ENCODE measurements at regions not wholly inside any gene's neighbourhood (a gene's known extent, or its start where the extent isn't known, plus 50 kb on each side); places are given as distances from the start of the nearest gene placed in this dataset.
A peak's percentile ranks its signal among the peaks of the same experiment; 100 is the strongest.

DNA sequence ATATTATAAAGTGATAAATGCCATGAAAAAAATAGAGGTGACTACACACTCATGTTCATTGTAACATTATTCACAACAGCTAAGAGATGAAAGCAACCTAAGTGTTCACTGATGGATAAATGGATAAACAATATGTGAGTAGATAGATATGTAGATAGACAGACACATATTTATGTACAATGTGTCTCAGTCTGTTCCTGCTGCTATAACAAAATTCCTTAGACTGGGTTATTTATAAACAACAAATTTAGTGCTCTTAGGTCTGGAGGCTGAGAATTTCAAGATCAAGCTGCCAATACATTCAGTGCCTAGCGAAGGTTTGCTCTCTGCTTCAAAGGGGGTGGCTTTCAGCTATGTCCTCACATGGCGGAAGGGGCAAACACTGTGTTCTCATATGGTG, 312.5 kb downstream of the ZNF621 start:
- Histone ChIP-seq H3K9me3 (ENCODE audit: control insufficient read depth, low read depth, low read length) (no peaks in the 10 kb centered on the region), H3K79me2 (ENCODE audit: control insufficient read depth, insufficient read depth, low read length) (no peaks in the 10 kb centered on the region), H3K36me3 (ENCODE audit: control insufficient read depth in 2 of 2, extremely low read depth in 1 of 2, insufficient read depth in 2 of 2, low read length in 2 of 2) (no peaks in the 10 kb centered on the region), H3K27me3 (ENCODE audit: control insufficient read depth, extremely low read depth, insufficient read depth, low read length) (peaks cover 4% of the 10 kb centered on the region), H3K9me1 (ENCODE audit: control insufficient read depth, extremely low read depth, insufficient read depth, low read length) (no peaks in the 10 kb centered on the region), H3K4me3 (ENCODE audit: control insufficient read depth in 2 of 3, extremely low read depth in 1 of 3, insufficient read depth in 2 of 3, low read depth in 1 of 3, low read length in 3 of 3) (no peak overlapping the region), H4K20me1 (ENCODE audit: control insufficient read depth, extremely low read depth, insufficient read depth, low read length) (no peaks in the 10 kb centered on the region), H2AFZ (ENCODE audit: control insufficient read depth, low read length) (no peak overlapping the region), H3K4me2 (ENCODE audit: control insufficient read depth, extremely low read depth, insufficient read depth, low read depth, low read length) (no peak overlapping the region), H3K9ac (ENCODE audit: control insufficient read depth, extremely low read depth, insufficient read depth, low read length) (no peak overlapping the region), H3K27ac (ENCODE audit: control insufficient read depth, insufficient read depth, low read length) (no peak overlapping the region), H3K4me1 (ENCODE audit: control insufficient read depth, extremely low read depth, insufficient read depth, low read length) (peaks cover 8% of the 10 kb centered on the region)
- DNase-seq (ENCODE audit: low read depth, low spot score) (no peak), FAIRE-seq (no peak)
- dilution Hi-C loops (cut with MboI; ENCODE audit: extremely low pct_ligation_motif_present, low sequenced_read_pairs): no loop called here
- TF ChIP-seq EZH2 (IDR thresholded peaks at IDR 0.05; ENCODE audit: low read length): no peak
- TF ChIP-seq, protein P1, sequence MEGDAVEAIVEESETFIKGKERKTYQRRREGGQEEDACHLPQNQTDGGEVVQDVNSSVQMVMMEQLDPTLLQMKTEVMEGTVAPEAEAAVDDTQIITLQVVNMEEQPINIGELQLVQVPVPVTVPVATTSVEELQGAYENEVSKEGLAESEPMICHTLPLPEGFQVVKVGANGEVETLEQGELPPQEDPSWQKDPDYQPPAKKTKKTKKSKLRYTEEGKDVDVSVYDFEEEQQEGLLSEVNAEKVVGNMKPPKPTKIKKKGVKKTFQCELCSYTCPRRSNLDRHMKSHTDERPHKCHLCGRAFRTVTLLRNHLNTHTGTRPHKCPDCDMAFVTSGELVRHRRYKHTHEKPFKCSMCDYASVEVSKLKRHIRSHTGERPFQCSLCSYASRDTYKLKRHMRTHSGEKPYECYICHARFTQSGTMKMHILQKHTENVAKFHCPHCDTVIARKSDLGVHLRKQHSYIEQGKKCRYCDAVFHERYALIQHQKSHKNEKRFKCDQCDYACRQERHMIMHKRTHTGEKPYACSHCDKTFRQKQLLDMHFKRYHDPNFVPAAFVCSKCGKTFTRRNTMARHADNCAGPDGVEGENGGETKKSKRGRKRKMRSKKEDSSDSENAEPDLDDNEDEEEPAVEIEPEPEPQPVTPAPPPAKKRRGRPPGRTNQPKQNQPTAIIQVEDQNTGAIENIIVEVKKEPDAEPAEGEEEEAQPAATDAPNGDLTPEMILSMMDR (optimal IDR thresholded peaks at IDR 0.05 in 1 of 3, IDR thresholded peaks at IDR 0.05 in 1 of 3, conservative IDR thresholded peaks at IDR 0.05 in 1 of 3; ENCODE audit: extremely low read depth in 1 of 3, insufficient read depth in 2 of 3, low read length in 3 of 3): no peak

DNA sequence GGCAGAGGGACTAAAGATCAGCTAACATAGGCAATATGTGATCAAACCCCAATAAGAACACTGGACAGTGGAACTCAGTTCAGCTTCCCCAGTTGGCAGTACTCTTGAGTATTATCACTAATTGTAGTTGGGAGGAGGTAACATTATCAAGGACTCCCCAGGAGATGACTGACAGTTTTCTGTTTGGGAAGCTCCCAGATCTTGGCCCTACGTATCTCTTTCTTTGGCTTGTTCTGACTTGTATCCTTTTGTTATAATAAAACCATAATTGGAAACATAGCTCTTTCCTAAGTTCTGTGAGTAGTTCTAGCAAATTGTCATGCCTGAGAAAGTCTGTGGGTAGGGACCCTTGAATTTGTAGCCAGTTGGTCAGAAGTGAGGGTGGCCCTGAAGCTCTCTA, 316.4 kb downstream of the ZNF621 start:
- no peaks in the 10 kb centered on the region for H3K9me3 ChIP-seq (ENCODE audit: control insufficient read depth, low read depth, low read length)
- H2AFZ ChIP-seq (ENCODE audit: control insufficient read depth, low read length): no peak overlapping the region
- H4K20me1 ChIP-seq (ENCODE audit: control insufficient read depth, extremely low read depth, insufficient read depth, low read length): no peaks in the 10 kb centered on the region
- no peak overlapping the region for H3K4me2 ChIP-seq (ENCODE audit: control insufficient read depth, extremely low read depth, insufficient read depth, low read depth, low read length)
- H3K9ac ChIP-seq (ENCODE audit: control insufficient read depth, extremely low read depth, insufficient read depth, low read length): no peak overlapping the region
- dilution Hi-C loops (cut with MboI; ENCODE audit: extremely low pct_ligation_motif_present, low sequenced_read_pairs): no loop called here
- no peak overlapping the region for H3K27ac ChIP-seq (ENCODE audit: control insufficient read depth, insufficient read depth, low read length)
- no peak overlapping the region for H3K4me3 ChIP-seq (ENCODE audit: control insufficient read depth in 2 of 3, extremely low read depth in 1 of 3, insufficient read depth in 2 of 3, low read depth in 1 of 3, low read length in 3 of 3)
- peaks cover 8% of the 10 kb centered on the region for H3K4me1 ChIP-seq (ENCODE audit: control insufficient read depth, extremely low read depth, insufficient read depth, low read length)
- H3K9me1 ChIP-seq (ENCODE audit: control insufficient read depth, extremely low read depth, insufficient read depth, low read length): no peaks in the 10 kb centered on the region
- DNase-seq (ENCODE audit: low read depth, low spot score) (no peak), FAIRE-seq (peak; percentile 74)
- H3K27me3 ChIP-seq (ENCODE audit: control insufficient read depth, extremely low read depth, insufficient read depth, low read length): no peaks in the 10 kb centered on the region
- no peak for TF ChIP-seq EZH2 (IDR thresholded peaks at IDR 0.05; ENCODE audit: low read length)
- TF ChIP-seq, protein P1 (optimal IDR thresholded peaks at IDR 0.05 in 1 of 3, IDR thresholded peaks at IDR 0.05 in 1 of 3, conservative IDR thresholded peaks at IDR 0.05 in 1 of 3; ENCODE audit: extremely low read depth in 1 of 3, insufficient read depth in 2 of 3, low read length in 3 of 3): no peak
- H3K36me3 ChIP-seq (ENCODE audit: control insufficient read depth in 2 of 2, extremely low read depth in 1 of 2, insufficient read depth in 2 of 2, low read length in 2 of 2): no peaks in the 10 kb centered on the region
- no peaks in the 10 kb centered on the region for H3K79me2 ChIP-seq (ENCODE audit: control insufficient read depth, insufficient read depth, low read length)

All from keratinocyte (primary cell).